Mucosa of rectum (tissue), 2 donors: ENCODE measurements at regions not wholly inside any gene's neighbourhood (a gene's known extent, or its start where the extent isn't known, plus 50 kb on each side); places are given as distances from the start of the nearest gene placed in this dataset.
"Not testable (repeated sequence)": the region's sequence is repeated elsewhere in the genome, so short reads cannot be mapped to it uniquely, and the experiment has no call there.

Source experiments
- H3K27ac ChIP-seq, 2 donors: one replicate each; pipeline ENCODE4 v1.7.0; 2013; ENCODE audit warnings: inconsistent platforms in 2 of 2, low read depth in 2 of 2, low read length in 2 of 2
- H3K27me3 ChIP-seq, 2 donors: one replicate each; pipeline ENCODE4 v1.7.0; 2013; ENCODE audit warnings: low read length in 2 of 2; ENCODE audit not compliant: control insufficient read depth in 2 of 2, insufficient read depth in 2 of 2
- H3K36me3 ChIP-seq, 2 donors: one replicate each; pipeline ENCODE4 v1.7.0; 2013; ENCODE audit warnings: low read length in 2 of 2; ENCODE audit not compliant: control insufficient read depth in 2 of 2, insufficient read depth in 2 of 2
- H3K4me1 ChIP-seq, 2 donors: one replicate each; pipeline ENCODE4 v1.7.0; 2013; ENCODE audit warnings: low read length in 2 of 2, mild to moderate bottlenecking in 1 of 2; ENCODE audit not compliant: control insufficient read depth in 2 of 2, insufficient read depth in 2 of 2
- H3K4me3 ChIP-seq, 2 donors: one replicate each; pipeline ENCODE4 v1.7.0; 2013; ENCODE audit warnings: low read length in 2 of 2
- H3K9ac ChIP-seq, 2 donors: one replicate each; pipeline ENCODE4 v1.7.0; 2013; ENCODE audit warnings: low read length in 2 of 2, low read depth in 1 of 2, mild to moderate bottlenecking in 1 of 2
- H3K9me3 ChIP-seq, 2 donors: one replicate each; pipeline ENCODE4 v1.7.0; 2013; ENCODE audit warnings: low read length in 2 of 2; ENCODE audit not compliant: control insufficient read depth in 2 of 2
- donor health status: healthy.
- donor health status: Normal muscosa, but diverticular disease.

- H3K36me3 ChIP-seq: no peaks in the 10 kb centered on the region
- H3K4me1 ChIP-seq: no peaks in the 10 kb centered on the region
- H3K9ac ChIP-seq: no peak overlapping the region
- H3K27me3 ChIP-seq: no peaks in the 10 kb centered on the region
- H3K27ac ChIP-seq: no peak overlapping the region
- H3K4me3 ChIP-seq: no peak overlapping the region
- H3K9me3 ChIP-seq: peaks cover 0 to 4% of the 10 kb centered on the region in 2 donors
Observed at GRCh38 chr2:35585972-35586371, 769.6 kb upstream of the CRIM1 start.

- H3K4me3 ChIP-seq: no peak overlapping the region
- no peaks in the 10 kb centered on the region for H3K36me3 ChIP-seq
- peaks cover 0 to 4% of the 10 kb centered on the region in 2 donors for H3K9me3 ChIP-seq
- H3K27me3 ChIP-seq: no peaks in the 10 kb centered on the region
- H3K4me1 ChIP-seq: no peaks in the 10 kb centered on the region
- H3K27ac ChIP-seq: no peak overlapping the region
- H3K9ac ChIP-seq: no peak overlapping the region
Observed at GRCh38 chr2:35582637-35583036, 772.9 kb upstream of the CRIM1 start.

GRCh38 chr2:35580956-35581355 is 774.6 kb upstream of the CRIM1 start:
- Histone ChIP-seq H3K36me3 (no peaks in the 10 kb centered on the region), H3K9me3 (peaks cover 0 to 4% of the 10 kb centered on the region in 2 donors), H3K4me1 (no peaks in the 10 kb centered on the region), H3K27ac (no peak overlapping the region), H3K9ac (no peak overlapping the region), H3K27me3 (no peaks in the 10 kb centered on the region), H3K4me3 (no peak overlapping the region)

- H3K27ac ChIP-seq, H3K4me1 ChIP-seq, H3K4me3 ChIP-seq, H3K9ac ChIP-seq, H3K36me3 ChIP-seq, H3K27me3 ChIP-seq, H3K9me3 ChIP-seq: not testable (repeated sequence)
Observed at GRCh38 chr2:35568574-35568973, 787.0 kb upstream of the CRIM1 start.

- Histone ChIP-seq H3K4me3 (no peak overlapping the region), H3K9me3 (no peaks in the 10 kb centered on the region), H3K9ac (no peak overlapping the region), H3K4me1 (no peaks in the 10 kb centered on the region), H3K27ac (no peak overlapping the region), H3K36me3 (no peaks in the 10 kb centered on the region), H3K27me3 (no peaks in the 10 kb centered on the region)
Observed at GRCh38 chr2:35562488-35562887, 793.1 kb upstream of the CRIM1 start.

GRCh38 chr2:35548171-35548570 is 807.4 kb upstream of the CRIM1 start:
- Histone ChIP-seq H3K9me3 (no peaks in the 10 kb centered on the region), H3K36me3 (no peaks in the 10 kb centered on the region), H3K27ac (no peak overlapping the region), H3K27me3 (no peaks in the 10 kb centered on the region), H3K4me3 (no peak overlapping the region), H3K9ac (no peak overlapping the region), H3K4me1 (no peaks in the 10 kb centered on the region)

- no peak overlapping the region for H3K4me3 ChIP-seq
- no peaks in the 10 kb centered on the region for H3K36me3 ChIP-seq
- H3K9me3 ChIP-seq: no peaks in the 10 kb centered on the region
- H3K27me3 ChIP-seq: no peaks in the 10 kb centered on the region
- H3K4me1 ChIP-seq: no peaks in the 10 kb centered on the region
- H3K27ac ChIP-seq: no peak overlapping the region
- no peak overlapping the region for H3K9ac ChIP-seq
Observed at GRCh38 chr2:35545301-35545700, 810.3 kb upstream of the CRIM1 start.

- Histone ChIP-seq H3K4me1 (no peaks in the 10 kb centered on the region), H3K9ac (no peak overlapping the region), H3K4me3 (no peak overlapping the region), H3K36me3 (no peaks in the 10 kb centered on the region), H3K27me3 (no peaks in the 10 kb centered on the region), H3K9me3 (no peaks in the 10 kb centered on the region), H3K27ac (no peak overlapping the region)
Observed at GRCh38 chr2:35538796-35539195, 816.8 kb upstream of the CRIM1 start.

GRCh38 chr2:35530615-35531135 is 824.9 kb upstream of the CRIM1 start:
- Histone ChIP-seq H3K9ac (no peak overlapping the region), H3K9me3 (peaks cover 0 to 3% of the 10 kb centered on the region in 2 donors), H3K27ac (no peak overlapping the region), H3K36me3 (no peaks in the 10 kb centered on the region), H3K27me3 (no peaks in the 10 kb centered on the region), H3K4me3 (no peak overlapping the region), H3K4me1 (no peaks in the 10 kb centered on the region)

- peaks cover 0 to 3% of the 10 kb centered on the region in 2 donors for H3K9me3 ChIP-seq
Observed at GRCh38 chr2:35526741-35527140, 828.8 kb upstream of the CRIM1 start.

GRCh38 chr2:35522450-35522849 is 833.1 kb upstream of the CRIM1 start:
- H3K27me3 ChIP-seq: no peaks in the 10 kb centered on the region
- H3K4me1 ChIP-seq: no peaks in the 10 kb centered on the region
- no peaks in the 10 kb centered on the region for H3K36me3 ChIP-seq
- no peak overlapping the region for H3K4me3 ChIP-seq
- H3K9ac ChIP-seq: no peak overlapping the region
- H3K9me3 ChIP-seq: peaks cover 0 to 3% of the 10 kb centered on the region in 2 donors
- H3K27ac ChIP-seq: no peak overlapping the region

More at GRCh38 chr2:35526741-35527140, 828.8 kb upstream of the CRIM1 start:
- Histone ChIP-seq H3K27ac (no peak overlapping the region), H3K4me1 (no peaks in the 10 kb centered on the region), H3K36me3 (no peaks in the 10 kb centered on the region), H3K9ac (no peak overlapping the region), H3K4me3 (no peak overlapping the region), H3K27me3 (no peaks in the 10 kb centered on the region)
